CD14-positive monocyte (primary cell): ENCODE measurements at regions not wholly inside any gene's neighbourhood (a gene's known extent, or its start where the extent isn't known, plus 50 kb on each side); places are given as distances from the start of the nearest gene placed in this dataset.

Source experiments
- DNase-seq, 3 donors: peaks; one replicate each; pipeline ENCODE4 v3.0.0-alpha.2; 2011 to 2022
- H2AFZ ChIP-seq: 2 replicates; pipeline ENCODE4 v1.6.0; 2012; ENCODE audit warnings: mild to moderate bottlenecking, low read depth, low read length, inconsistent platforms; ENCODE audit not compliant: insufficient read depth, poor library complexity, severe bottlenecking
- H3K27ac ChIP-seq, 2 donors: 1 replicate in 1 of 2; 2 replicates in 1 of 2; pipeline ENCODE4 v1.5.1; 2012 to 2013; ENCODE audit warnings: low read length in 2 of 2, control low read depth in 1 of 2, inconsistent platforms in 1 of 2, low read depth in 1 of 2, mild to moderate bottlenecking in 1 of 2
- H3K27me3 ChIP-seq, 2 donors: one replicate each; pipeline versions ENCODE4 v1.6.0 to v1.6.1; 2011 to 2013; ENCODE audit warnings: low read length in 2 of 2; ENCODE audit not compliant: control insufficient read depth in 2 of 2, insufficient read depth in 2 of 2
- H3K36me3 ChIP-seq, 2 donors: replicated peaks in 1 of 2; 1 replicate in 1 of 2; 2 replicates in 1 of 2; pipeline versions ENCODE4 v1.5.1 to v1.6.1; 2012 to 2013; ENCODE audit warnings: low read length in 2 of 2, control low read depth in 1 of 2, inconsistent platforms in 1 of 2, mild to moderate bottlenecking in 1 of 2; ENCODE audit not compliant: insufficient read depth in 2 of 2, control insufficient read depth in 1 of 2
- H3K4me1 ChIP-seq, 2 donors: 1 replicate in 1 of 2; 2 replicates in 1 of 2; pipeline versions ENCODE4 v1.5.1 to v1.6.1; 2012 to 2013; ENCODE audit warnings: low read length in 2 of 2, control low read depth in 1 of 2, inconsistent platforms in 1 of 2, mild to moderate bottlenecking in 1 of 2, moderate library complexity in 1 of 2; ENCODE audit not compliant: insufficient read depth in 2 of 2, control insufficient read depth in 1 of 2
- H3K4me2 ChIP-seq: replicated peaks from 2 replicates; pipeline ENCODE3; 2012; ENCODE audit warnings: low read length, moderate library complexity, mild to moderate bottlenecking; ENCODE audit not compliant: poor library complexity, severe bottlenecking; ENCODE audit errors: extremely low read depth
- H3K4me3 ChIP-seq, 3 experiments: fragments of 200-600 bp in 1 of 3; sonication (generic) in 1 of 3; replicated peaks in 1 of 3; 1 replicate in 2 of 3; 2 replicates in 1 of 3; pipeline ENCODE4 v1.5.1; 2011 to 2013; ENCODE audit warnings: low read length in 3 of 3, mild to moderate bottlenecking in 3 of 3, control low read depth in 2 of 3, low read depth in 2 of 3, inconsistent platforms in 1 of 3, moderate library complexity in 1 of 3
- H3K79me2 ChIP-seq: 2 replicates; pipeline ENCODE4 v1.6.0; 2012; ENCODE audit warnings: mild to moderate bottlenecking, control low read depth, inconsistent platforms, low read length, moderate library complexity; ENCODE audit not compliant: insufficient read depth
- H3K9ac ChIP-seq: 2 replicates; pipeline ENCODE4 v1.6.0; 2017; ENCODE audit warnings: low read length, mild to moderate bottlenecking; ENCODE audit not compliant: insufficient read depth, poor library complexity, severe bottlenecking
- H3K9me3 ChIP-seq, 2 donors: replicated peaks in 1 of 2; 1 replicate in 1 of 2; 2 replicates in 1 of 2; pipeline versions ENCODE4 v1.5.1 to v1.6.1; 2012 to 2013; ENCODE audit warnings: low read length in 2 of 2, control low read depth in 1 of 2; ENCODE audit not compliant: control insufficient read depth in 1 of 2, insufficient read depth in 1 of 2
- H4K20me1 ChIP-seq: 2 replicates; pipeline ENCODE4 v1.6.0; 2012; ENCODE audit warnings: mild to moderate bottlenecking, low read length, control low read depth, moderate library complexity; ENCODE audit not compliant: insufficient read depth
- H3K27ac Mint-ChIP-seq, 7 donors: one replicate each; pipeline ENCODE4 v1.8.0; 2020; ENCODE audit warnings: mild to moderate bottlenecking in 7 of 7, mixed read lengths in 7 of 7, moderate library complexity in 6 of 7, inconsistent platforms in 2 of 7
- H3K27me3 Mint-ChIP-seq, 3 donors: one replicate each; pipeline ENCODE4 v1.8.0; 2021 to 2022; ENCODE audit warnings: low read depth in 3 of 3, mild to moderate bottlenecking in 3 of 3, mixed read lengths in 3 of 3, moderate library complexity in 3 of 3, inconsistent platforms in 1 of 3
- H3K36me3 Mint-ChIP-seq, 2 donors: one replicate each; pipeline ENCODE4 v1.8.0; 2020; ENCODE audit warnings: mixed read lengths in 2 of 2, inconsistent platforms in 1 of 2, mild to moderate bottlenecking in 1 of 2
- H3K4me1 Mint-ChIP-seq: one replicate; pipeline ENCODE4 v1.8.0; 2020; ENCODE audit warnings: mild to moderate bottlenecking, mixed read lengths
- H3K4me3 Mint-ChIP-seq, 2 donors: one replicate each; pipeline ENCODE4 v1.8.0; 2020; ENCODE audit warnings: mild to moderate bottlenecking in 2 of 2, mixed read lengths in 2 of 2, moderate library complexity in 1 of 2
- H3K9me3 Mint-ChIP-seq, 7 donors: one replicate each; pipeline ENCODE4 v1.8.0; 2020 to 2022; ENCODE audit warnings: mixed read lengths in 7 of 7, mild to moderate bottlenecking in 6 of 7, moderate library complexity in 6 of 7, inconsistent platforms in 2 of 7
- CTCF ChIP-seq: fragments of 200-600 bp; IDR thresholded peaks from one replicate; pipeline ENCODE4 v1.8.0; 2022; ENCODE audit warnings: antibody characterized with exemption, mild to moderate bottlenecking
- WGBS: methylation state at CpG from one replicate; pipeline ENCODE4 v1.1.5; 2013; ENCODE audit warnings: missing lambda C conversion rate; ENCODE audit not compliant: insufficient coverage; 5-methylcytosine and 5-hydroxymethylcytosine counted together
- intact Hi-C, 2 donors: fragments of 100-400 bp; cut with micrococcal nuclease; formaldehyde crosslinking; loops; one replicate each; pipeline versions ENCODE4 v1.15.0 to v1.15.1; 2023

GRCh38 chr10:55374917-55375316 lies 573.9 kb upstream of the PCDH15 start:
- intact Hi-C loops, result no loop called here
- no peaks in the 10 kb centered on the region for H3K4me1 Mint-ChIP-seq
- no peaks in the 10 kb centered on the region for H3K4me1 ChIP-seq
- no peaks in the 10 kb centered on the region for H4K20me1 ChIP-seq
- no peaks in the 10 kb centered on the region for H3K36me3 Mint-ChIP-seq
- H2AFZ ChIP-seq, result no peak overlapping the region
- H3K9ac ChIP-seq, result no peak overlapping the region
- no peaks in the 10 kb centered on the region for H3K9me3 ChIP-seq
- no peaks in the 10 kb centered on the region for H3K27me3 ChIP-seq
- H3K9me3 Mint-ChIP-seq, result no peaks in the 10 kb centered on the region
- no peak overlapping the region for H3K4me3 Mint-ChIP-seq
- TF ChIP-seq CTCF, result no peak
- no peak overlapping the region for H3K4me2 ChIP-seq
- no peak overlapping the region for H3K27ac ChIP-seq
- WGBS, result no CpG with 5 or more reads among the region's 2 CpGs
- no peak overlapping the region for H3K4me3 ChIP-seq
- no peak for DNase-seq
- no peak overlapping the region for H3K27ac Mint-ChIP-seq
- H3K36me3 ChIP-seq, result no peaks in the 10 kb centered on the region
- no peaks in the 10 kb centered on the region for H3K27me3 Mint-ChIP-seq
- H3K79me2 ChIP-seq, result no peaks in the 10 kb centered on the region

- Histone ChIP-seq H3K27ac (no peak overlapping the region), H3K4me3 (no peak overlapping the region), H3K79me2 (no peaks in the 10 kb centered on the region), H3K36me3 (no peaks in the 10 kb centered on the region), H3K27me3 (no peaks in the 10 kb centered on the region), H3K4me2 (no peak overlapping the region), H3K9ac (no peak overlapping the region), H3K4me1 (no peaks in the 10 kb centered on the region), H3K9me3 (no peaks in the 10 kb centered on the region), H4K20me1 (no peaks in the 10 kb centered on the region), H2AFZ (no peak overlapping the region)
- Mint-ChIP-seq H3K36me3 (no peaks in the 10 kb centered on the region), H3K4me3 (no peak overlapping the region), H3K9me3 (no peaks in the 10 kb centered on the region), H3K27me3 (no peaks in the 10 kb centered on the region), H3K27ac (no peak overlapping the region), H3K4me1 (no peaks in the 10 kb centered on the region)
- intact Hi-C loops, result no loop called here
- no peak for DNase-seq
- no peak for TF ChIP-seq CTCF
Measured at GRCh38 chr10:55374060-55374459, 573.0 kb upstream of the PCDH15 start.
